GM23338 (cell line): ENCODE measurements at regions not wholly inside any gene's neighbourhood (a gene's known extent, or its start where the extent isn't known, plus 50 kb on each side); places are given as distances from the start of the nearest gene placed in this dataset.

Source experiments
- ATAC-seq: fragments of 200-7000 bp; cut with Tn5 transposase; 3 replicates; pipeline ENCODE4 v1.9.1; 2020
- DNase-seq: peaks from one replicate; pipeline ENCODE4 v3.0.0-alpha.2; 2015; ENCODE audit warnings: low spot score
- H2AFZ ChIP-seq: fragments of 200-600 bp; sonication (generic); 2 replicates; pipeline ENCODE4 v1.8.0; 2016; ENCODE audit warnings: antibody characterized with exemption, mild to moderate bottlenecking, moderate library complexity
- H3F3A ChIP-seq: fragments of 200-600 bp; sonication (generic); replicated peaks from 2 replicates; pipeline ENCODE4 v1.8.0; 2017; ENCODE audit warnings: antibody characterized with exemption, mixed run types, low read depth
- H3K27ac ChIP-seq: fragments of 200-600 bp; sonication (generic); 2 replicates; pipeline ENCODE4 v1.6.1; 2016; ENCODE audit warnings: low read depth
- H3K27me3 ChIP-seq: fragments of 200-600 bp; sonication (generic); 2 replicates; pipeline ENCODE4 v1.8.0; 2016; ENCODE audit warnings: mild to moderate bottlenecking, mixed run types, moderate library complexity; ENCODE audit not compliant: insufficient read depth
- H3K36me3 ChIP-seq: fragments of 200-600 bp; sonication (generic); 2 replicates; pipeline ENCODE4 v1.8.0; 2016; ENCODE audit warnings: mild to moderate bottlenecking; ENCODE audit not compliant: insufficient read depth
- H3K4me1 ChIP-seq: fragments of 200-600 bp; sonication (generic); 2 replicates; pipeline ENCODE4 v1.8.0; 2016; ENCODE audit warnings: mild to moderate bottlenecking, moderate library complexity; ENCODE audit not compliant: insufficient read depth
- H3K4me2 ChIP-seq: fragments of 200-600 bp; sonication (generic); 2 replicates; pipeline ENCODE4 v1.7.1; 2017; ENCODE audit warnings: mixed run types
- H3K4me3 ChIP-seq: fragments of 200-600 bp; sonication (generic); 2 replicates; pipeline ENCODE4 v1.6.1; 2016; ENCODE audit warnings: mixed run types
- H3K79me2 ChIP-seq: fragments of 200-600 bp; sonication (generic); replicated peaks from 2 replicates; pipeline ENCODE4 v1.8.0; 2017; ENCODE audit warnings: mild to moderate bottlenecking; ENCODE audit not compliant: insufficient read depth
- H3K9me2 ChIP-seq: fragments of 200-600 bp; sonication (generic); 2 replicates; pipeline ENCODE4 v1.8.0; 2017; ENCODE audit not compliant: insufficient read depth
- H4K20me1 ChIP-seq: fragments of 200-600 bp; sonication (generic); replicated peaks from 2 replicates; pipeline ENCODE4 v1.8.0; 2017; ENCODE audit warnings: mild to moderate bottlenecking; ENCODE audit not compliant: insufficient read depth
- H3K27ac Mint-ChIP-seq: 2 replicates; pipeline ENCODE4 v1.8.0; 2020; ENCODE audit warnings: inconsistent platforms, mild to moderate bottlenecking, moderate library complexity, mixed read lengths
- H3K27me3 Mint-ChIP-seq: 3 replicates; pipeline ENCODE4 v1.8.0; 2022; ENCODE audit warnings: low read depth, mild to moderate bottlenecking, moderate library complexity, mixed read lengths, inconsistent platforms; ENCODE audit not compliant: insufficient read depth, poor library complexity
- H3K36me3 Mint-ChIP-seq: 3 replicates; pipeline ENCODE4 v1.8.0; 2021; ENCODE audit warnings: low read depth, mild to moderate bottlenecking, inconsistent platforms, moderate library complexity, mixed read lengths
- H3K4me1 Mint-ChIP-seq: 3 replicates; pipeline ENCODE4 v1.8.0; 2020; ENCODE audit warnings: mild to moderate bottlenecking, inconsistent platforms, mixed read lengths
- H3K4me3 Mint-ChIP-seq: 3 replicates; pipeline ENCODE4 v1.8.0; 2021; ENCODE audit warnings: moderate library complexity, mild to moderate bottlenecking, inconsistent platforms, mixed read lengths
- H3K9me3 Mint-ChIP-seq: 3 replicates; pipeline ENCODE4 v1.8.0; 2020; ENCODE audit warnings: moderate library complexity, mild to moderate bottlenecking, inconsistent platforms, mixed read lengths
- CREB1 ChIP-seq: fragments of 250-450 bp; sonication (Bioruptor Pico); IDR thresholded peaks from 2 replicates; pipeline ENCODE4 v1.5.0; 2020; ENCODE audit warnings: low read depth, mild to moderate bottlenecking, moderate library complexity
- CTCF ChIP-seq, 2 experiments: fragments of 200-600 bp in 1 of 2; sonication (generic) in 1 of 2; conservative IDR thresholded peaks; 2 replicates each; pipeline versions ENCODE4 v1.5.1 to v1.6.1; 2016 to 2017; ENCODE audit warnings: antibody characterized with exemption in 2 of 2, low read depth in 2 of 2, mild to moderate bottlenecking in 2 of 2, moderate library complexity in 1 of 2
- ETS1 ChIP-seq: IDR thresholded peaks from 2 replicates; pipeline ENCODE4 v1.6.1; 2016; ENCODE audit warnings: antibody characterized with exemption
- EZH2 ChIP-seq: fragments of 200-600 bp; sonication (generic); IDR thresholded peaks from one replicate; pipeline ENCODE4 v1.8.0; 2017; ENCODE audit warnings: antibody characterized with exemption, mild to moderate bottlenecking, low read depth; ENCODE audit not compliant: unreplicated experiment
- EZH2phosphoT487 ChIP-seq: fragments of 200-600 bp; sonication (generic); IDR thresholded peaks from one replicate; pipeline ENCODE4 v1.8.1; 2018; ENCODE audit warnings: antibody characterized with exemption; ENCODE audit not compliant: unreplicated experiment
- JUNB ChIP-seq: IDR thresholded peaks from one replicate; pipeline ENCODE4 v1.6.1; 2016; ENCODE audit warnings: antibody characterized with exemption; ENCODE audit not compliant: unreplicated experiment
- NANOG ChIP-seq: IDR thresholded peaks from 2 replicates; pipeline ENCODE4 v1.6.1; 2016; ENCODE audit warnings: antibody characterized with exemption, borderline replicate concordance
- POLR2AphosphoS5 ChIP-seq: IDR thresholded peaks from 2 replicates; pipeline ENCODE4 v1.6.1; 2016; ENCODE audit warnings: antibody characterized with exemption, low read depth
- REST ChIP-seq: IDR thresholded peaks from one replicate; pipeline ENCODE4 v1.6.1; 2018; ENCODE audit warnings: antibody characterized with exemption; ENCODE audit not compliant: unreplicated experiment
- STAT1 ChIP-seq: IDR thresholded peaks from one replicate; pipeline ENCODE4 v1.6.1; 2016; ENCODE audit warnings: antibody characterized with exemption; ENCODE audit not compliant: unreplicated experiment
- ZNF114 ChIP-seq: fragments of 250-450 bp; sonication (Bioruptor Pico); IDR thresholded peaks from 2 replicates; pipeline ENCODE4 v1.5.0; 2020; ENCODE audit warnings: mild to moderate bottlenecking, moderate library complexity
- ZNF331 ChIP-seq: fragments of 250-450 bp; sonication (Bioruptor Pico); IDR thresholded peaks from 2 replicates; pipeline ENCODE4 v1.5.0; 2020; ENCODE audit warnings: low read depth, mild to moderate bottlenecking, moderate library complexity
- ZNF462 ChIP-seq: fragments of 250-450 bp; sonication (Bioruptor Pico); IDR thresholded peaks from 2 replicates; pipeline ENCODE4 v1.5.0; 2020; ENCODE audit warnings: mild to moderate bottlenecking, moderate library complexity

- Histone ChIP-seq H3K27ac (no peak overlapping the region), H3K27me3 (no peaks in the 10 kb centered on the region), H2AFZ (no peak overlapping the region), H3K4me3 (no peak overlapping the region), H3F3A (no peaks in the 10 kb centered on the region), H3K9me2 (0 out of 2 replicates have a peak, but pooled peaks cover 12% of the 10 kb centered on the region), H4K20me1 (no peaks in the 10 kb centered on the region), H3K79me2 (no peaks in the 10 kb centered on the region), H3K36me3 (no peaks in the 10 kb centered on the region), H3K4me1 (no peaks in the 10 kb centered on the region), H3K4me2 (no peak overlapping the region)
- H3K4me1 Mint-ChIP-seq, result no peaks in the 10 kb centered on the region
- H3K9me3 Mint-ChIP-seq, result no peaks in the 10 kb centered on the region
- ATAC-seq (no peak), DNase-seq (no peak)
- TF ChIP-seq CREB1 (CRISPR knock-in tag) (no peak), ZNF114 (CRISPR knock-in tag) (no peak), JUNB (no peak), NANOG (no peak), ETS1 (no peak), EZH2 (no peak), REST (no peak), ZNF462 (CRISPR knock-in tag) (no peak), ZNF331 (CRISPR knock-in tag) (no peak), POLR2AphosphoS5 (no peak), STAT1 (no peak), EZH2phosphoT487 (no peak), CTCF (conservative IDR thresholded peaks at IDR 0.05; ENCODE audit: low read depth in 2 of 2) (no peak)
- H3K4me3 Mint-ChIP-seq, result no peak overlapping the region
- no peaks in the 10 kb centered on the region for H3K36me3 Mint-ChIP-seq
- H3K27me3 Mint-ChIP-seq, result no peaks in the 10 kb centered on the region
- 0 out of 2 replicates have a peak overlapping the region, but pooled peaks have one; percentile 9 for H3K27ac Mint-ChIP-seq
Observed at GRCh38 chr1:215002471-215002870, 80.1 kb upstream of the KCNK2 start.
